SK-N-SH (cell line): ENCODE measurements at regions not wholly inside any gene's neighbourhood (a gene's known extent, or its start where the extent isn't known, plus 50 kb on each side); places are given as distances from the start of the nearest gene placed in this dataset.
A peak's percentile ranks its signal among the peaks of the same experiment; 100 is the strongest.

Source experiments
- EP300 ChIP-seq, 2 experiments: IDR thresholded peaks; 2 replicates each; pipeline versions ENCODE4 v1.4.0 to v1.6.1; 2012; ENCODE audit warnings: borderline replicate concordance in 1 of 2, low read depth in 1 of 2, low read length in 1 of 2
- RFX5 ChIP-seq: IDR thresholded peaks from 2 replicates; pipeline ENCODE4 v1.6.1; 2012; ENCODE audit warnings: mild to moderate bottlenecking, improper control_type of control experiment, low read length
- TEAD4 ChIP-seq: IDR thresholded peaks from 2 replicates; pipeline ENCODE4 v1.4.0; 2012; ENCODE audit warnings: mild to moderate bottlenecking, borderline replicate concordance; ENCODE audit not compliant: insufficient read depth
- TF ChIP-seq, protein P1 (sequence below): IDR thresholded peaks from 2 replicates; pipeline ENCODE4 v1.4.0; 2012; ENCODE audit warnings: low read depth
- TF ChIP-seq, protein P2 (sequence below): IDR thresholded peaks from 2 replicates; pipeline ENCODE4; 2012
- TF ChIP-seq, protein P3 (sequence below): fragments of 200-600 bp; sonication (generic); IDR thresholded peaks from 2 replicates; pipeline ENCODE4 v1.6.1; 2017; ENCODE audit warnings: antibody characterized with exemption, mild to moderate bottlenecking, moderate library complexity
- TF ChIP-seq, protein P4 (sequence below): IDR thresholded peaks from 2 replicates; pipeline ENCODE4 v1.6.1; 2012; ENCODE audit warnings: mild to moderate bottlenecking, low read depth, low read length, moderate library complexity

DNA sequence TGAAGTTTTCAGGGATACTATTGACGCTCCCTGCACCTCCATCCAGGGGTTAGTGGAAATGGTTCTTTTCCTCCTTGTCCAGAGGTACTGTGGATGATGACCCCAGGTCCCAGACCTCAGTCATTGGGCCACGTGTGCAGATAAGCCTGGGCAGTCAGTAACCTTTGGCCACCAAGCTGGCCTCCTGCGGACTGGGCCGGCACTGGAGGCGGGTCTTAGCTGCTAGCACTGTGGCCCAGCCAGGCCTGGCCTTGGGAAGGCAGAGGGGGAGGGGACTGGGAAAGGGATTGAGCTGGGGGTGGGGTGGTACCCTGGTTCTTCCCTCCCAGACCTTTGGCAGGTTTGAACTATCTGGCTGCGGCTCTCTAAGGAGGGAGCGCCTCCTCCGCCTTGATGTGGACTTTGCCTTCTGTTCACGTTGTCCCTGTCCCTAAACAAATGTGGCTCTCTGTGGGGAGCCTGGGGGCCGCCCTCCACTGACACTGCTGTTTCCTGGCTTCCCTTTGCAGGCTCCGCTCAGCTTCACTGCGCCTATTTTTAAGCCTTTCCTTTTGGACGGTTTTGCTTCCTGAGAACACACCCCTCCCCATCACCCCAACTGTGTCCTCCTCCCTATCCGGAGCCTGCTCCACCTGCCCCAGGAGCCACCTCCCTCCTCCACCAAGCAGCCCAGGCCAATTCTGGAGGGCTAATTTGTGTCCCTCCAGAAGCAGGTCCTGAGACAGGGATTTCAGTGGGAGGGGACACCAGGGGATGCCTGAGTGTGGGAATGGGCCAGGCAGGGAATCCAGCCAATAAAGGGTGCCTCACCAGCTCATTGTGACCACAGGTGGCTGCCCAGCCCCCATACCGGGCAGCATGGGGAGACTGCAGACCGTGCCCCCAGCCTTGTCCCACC, 251.9 kb downstream of the SEC14L1 start:
- TF ChIP-seq, protein P1, sequence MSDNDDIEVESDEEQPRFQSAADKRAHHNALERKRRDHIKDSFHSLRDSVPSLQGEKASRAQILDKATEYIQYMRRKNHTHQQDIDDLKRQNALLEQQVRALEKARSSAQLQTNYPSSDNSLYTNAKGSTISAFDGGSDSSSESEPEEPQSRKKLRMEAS, result no peak
- no peak for TF ChIP-seq TEAD4
- TF ChIP-seq, protein P2, sequence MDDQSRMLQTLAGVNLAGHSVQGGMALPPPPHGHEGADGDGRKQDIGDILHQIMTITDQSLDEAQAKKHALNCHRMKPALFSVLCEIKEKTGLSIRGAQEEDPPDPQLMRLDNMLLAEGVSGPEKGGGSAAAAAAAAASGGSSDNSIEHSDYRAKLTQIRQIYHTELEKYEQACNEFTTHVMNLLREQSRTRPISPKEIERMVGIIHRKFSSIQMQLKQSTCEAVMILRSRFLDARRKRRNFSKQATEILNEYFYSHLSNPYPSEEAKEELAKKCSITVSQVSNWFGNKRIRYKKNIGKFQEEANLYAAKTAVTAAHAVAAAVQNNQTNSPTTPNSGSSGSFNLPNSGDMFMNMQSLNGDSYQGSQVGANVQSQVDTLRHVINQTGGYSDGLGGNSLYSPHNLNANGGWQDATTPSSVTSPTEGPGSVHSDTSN, result no peak
- TF ChIP-seq, protein P3, sequence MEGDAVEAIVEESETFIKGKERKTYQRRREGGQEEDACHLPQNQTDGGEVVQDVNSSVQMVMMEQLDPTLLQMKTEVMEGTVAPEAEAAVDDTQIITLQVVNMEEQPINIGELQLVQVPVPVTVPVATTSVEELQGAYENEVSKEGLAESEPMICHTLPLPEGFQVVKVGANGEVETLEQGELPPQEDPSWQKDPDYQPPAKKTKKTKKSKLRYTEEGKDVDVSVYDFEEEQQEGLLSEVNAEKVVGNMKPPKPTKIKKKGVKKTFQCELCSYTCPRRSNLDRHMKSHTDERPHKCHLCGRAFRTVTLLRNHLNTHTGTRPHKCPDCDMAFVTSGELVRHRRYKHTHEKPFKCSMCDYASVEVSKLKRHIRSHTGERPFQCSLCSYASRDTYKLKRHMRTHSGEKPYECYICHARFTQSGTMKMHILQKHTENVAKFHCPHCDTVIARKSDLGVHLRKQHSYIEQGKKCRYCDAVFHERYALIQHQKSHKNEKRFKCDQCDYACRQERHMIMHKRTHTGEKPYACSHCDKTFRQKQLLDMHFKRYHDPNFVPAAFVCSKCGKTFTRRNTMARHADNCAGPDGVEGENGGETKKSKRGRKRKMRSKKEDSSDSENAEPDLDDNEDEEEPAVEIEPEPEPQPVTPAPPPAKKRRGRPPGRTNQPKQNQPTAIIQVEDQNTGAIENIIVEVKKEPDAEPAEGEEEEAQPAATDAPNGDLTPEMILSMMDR, result no peak
- 0 out of 4 replicates have a peak, but pooled peaks of 1 of the 2 experiments have one; percentile 14 for TF ChIP-seq EP300 (IDR thresholded peaks at IDR 0.05; ENCODE audit: borderline replicate concordance in 1 of 2, low read depth in 1 of 2, low read length in 1 of 2)
- TF ChIP-seq, protein P4, sequence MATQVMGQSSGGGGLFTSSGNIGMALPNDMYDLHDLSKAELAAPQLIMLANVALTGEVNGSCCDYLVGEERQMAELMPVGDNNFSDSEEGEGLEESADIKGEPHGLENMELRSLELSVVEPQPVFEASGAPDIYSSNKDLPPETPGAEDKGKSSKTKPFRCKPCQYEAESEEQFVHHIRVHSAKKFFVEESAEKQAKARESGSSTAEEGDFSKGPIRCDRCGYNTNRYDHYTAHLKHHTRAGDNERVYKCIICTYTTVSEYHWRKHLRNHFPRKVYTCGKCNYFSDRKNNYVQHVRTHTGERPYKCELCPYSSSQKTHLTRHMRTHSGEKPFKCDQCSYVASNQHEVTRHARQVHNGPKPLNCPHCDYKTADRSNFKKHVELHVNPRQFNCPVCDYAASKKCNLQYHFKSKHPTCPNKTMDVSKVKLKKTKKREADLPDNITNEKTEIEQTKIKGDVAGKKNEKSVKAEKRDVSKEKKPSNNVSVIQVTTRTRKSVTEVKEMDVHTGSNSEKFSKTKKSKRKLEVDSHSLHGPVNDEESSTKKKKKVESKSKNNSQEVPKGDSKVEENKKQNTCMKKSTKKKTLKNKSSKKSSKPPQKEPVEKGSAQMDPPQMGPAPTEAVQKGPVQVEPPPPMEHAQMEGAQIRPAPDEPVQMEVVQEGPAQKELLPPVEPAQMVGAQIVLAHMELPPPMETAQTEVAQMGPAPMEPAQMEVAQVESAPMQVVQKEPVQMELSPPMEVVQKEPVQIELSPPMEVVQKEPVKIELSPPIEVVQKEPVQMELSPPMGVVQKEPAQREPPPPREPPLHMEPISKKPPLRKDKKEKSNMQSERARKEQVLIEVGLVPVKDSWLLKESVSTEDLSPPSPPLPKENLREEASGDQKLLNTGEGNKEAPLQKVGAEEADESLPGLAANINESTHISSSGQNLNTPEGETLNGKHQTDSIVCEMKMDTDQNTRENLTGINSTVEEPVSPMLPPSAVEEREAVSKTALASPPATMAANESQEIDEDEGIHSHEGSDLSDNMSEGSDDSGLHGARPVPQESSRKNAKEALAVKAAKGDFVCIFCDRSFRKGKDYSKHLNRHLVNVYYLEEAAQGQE, result no peak
- TF ChIP-seq RFX5, result no peak
